ENCODE measurements at regions not wholly inside any gene's neighbourhood (a gene's known extent, or its start where the extent isn't known, plus 50 kb on each side); places are given as distances from the start of the nearest gene placed in this dataset.

- TF ChIP-seq, protein P1, sequence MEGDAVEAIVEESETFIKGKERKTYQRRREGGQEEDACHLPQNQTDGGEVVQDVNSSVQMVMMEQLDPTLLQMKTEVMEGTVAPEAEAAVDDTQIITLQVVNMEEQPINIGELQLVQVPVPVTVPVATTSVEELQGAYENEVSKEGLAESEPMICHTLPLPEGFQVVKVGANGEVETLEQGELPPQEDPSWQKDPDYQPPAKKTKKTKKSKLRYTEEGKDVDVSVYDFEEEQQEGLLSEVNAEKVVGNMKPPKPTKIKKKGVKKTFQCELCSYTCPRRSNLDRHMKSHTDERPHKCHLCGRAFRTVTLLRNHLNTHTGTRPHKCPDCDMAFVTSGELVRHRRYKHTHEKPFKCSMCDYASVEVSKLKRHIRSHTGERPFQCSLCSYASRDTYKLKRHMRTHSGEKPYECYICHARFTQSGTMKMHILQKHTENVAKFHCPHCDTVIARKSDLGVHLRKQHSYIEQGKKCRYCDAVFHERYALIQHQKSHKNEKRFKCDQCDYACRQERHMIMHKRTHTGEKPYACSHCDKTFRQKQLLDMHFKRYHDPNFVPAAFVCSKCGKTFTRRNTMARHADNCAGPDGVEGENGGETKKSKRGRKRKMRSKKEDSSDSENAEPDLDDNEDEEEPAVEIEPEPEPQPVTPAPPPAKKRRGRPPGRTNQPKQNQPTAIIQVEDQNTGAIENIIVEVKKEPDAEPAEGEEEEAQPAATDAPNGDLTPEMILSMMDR (IDR thresholded peaks at IDR 0.05), result no peak
- TF ChIP-seq POLR2A (IDR thresholded peaks at IDR 0.05), result no peak
These were observed 237.6 kb upstream of the JARID2 start for GRCh38 chr6:15008269-15008668.

Measured in body of pancreas (tissue), 4 donors.